Heart right ventricle (tissue), 16 donors: ENCODE measurements at regions not wholly inside any gene's neighbourhood (a gene's known extent, or its start where the extent isn't known, plus 50 kb on each side); places are given as distances from the start of the nearest gene placed in this dataset.

Experiments used
- ATAC-seq, 8 donors: fragments of 200-7000 bp; cut with Tn5 transposase; one replicate each; pipeline ENCODE4 v1.9.1; 2020; ENCODE audit warnings: mild to moderate bottlenecking in 8 of 8, moderate library complexity in 8 of 8, moderate number of reproducible peaks in 1 of 8
- DNase-seq, 2 donors: peaks; one replicate each; pipeline ENCODE4 v3.0.0-alpha.2; 2020
- H3K27ac ChIP-seq, 10 donors: fragments of 200-600 bp; sonication (generic) in 2 of 10; one replicate each; pipeline versions ENCODE4 v1.5.0 to v1.8.0; 2020 to 2022; ENCODE audit warnings: mild to moderate bottlenecking in 3 of 10
- H3K27me3 ChIP-seq, 7 donors: fragments of 200-600 bp; one replicate each; pipeline ENCODE4 v1.8.0; 2021 to 2022; ENCODE audit warnings: mild to moderate bottlenecking in 2 of 7
- H3K36me3 ChIP-seq, 9 donors: fragments of 200-600 bp; sonication (generic) in 1 of 9; one replicate each; pipeline versions ENCODE4 v1.5.0 to v1.8.0; 2020 to 2022; ENCODE audit warnings: mild to moderate bottlenecking in 2 of 9
- H3K4me1 ChIP-seq, 9 donors: fragments of 200-600 bp; sonication (generic) in 1 of 9; one replicate each; pipeline versions ENCODE4 v1.5.0 to v1.8.0; 2020 to 2022; ENCODE audit warnings: mild to moderate bottlenecking in 4 of 9
- H3K4me3 ChIP-seq, 10 donors: fragments of 200-600 bp; sonication (generic) in 2 of 10; one replicate each; pipeline versions ENCODE4 v1.5.0 to v1.8.0; 2020 to 2022; ENCODE audit warnings: mild to moderate bottlenecking in 7 of 10, moderate library complexity in 2 of 10
- H3K9me3 ChIP-seq, 11 donors: fragments of 200-600 bp in 10 of 11; sonication (generic) in 2 of 11; one replicate each; pipeline versions ENCODE4 v1.5.0 to v1.8.0; 2013 to 2022; ENCODE audit warnings: mild to moderate bottlenecking in 2 of 11, control low read depth in 1 of 11, moderate library complexity in 1 of 11
- WGBS, 2 donors: extraction: QIAGEN DNeasy Blood & Tissue Kit; methylation state at CpG; one replicate each; pipeline ENCODE4 v1.1.7; 2013; ENCODE audit warnings: inconsistent platforms in 1 of 2; 5-methylcytosine and 5-hydroxymethylcytosine counted together
- intact Hi-C, 10 donors: fragments of 100-400 bp; cut with DNase I; formaldehyde crosslinking; loops; one replicate each; pipeline versions ENCODE4 v1.11.1 to v1.14.2; 2022
- TF ChIP-seq, protein P1 (sequence below), 9 donors: fragments of 200-600 bp; sonication (generic) in 2 of 9; IDR thresholded peaks; one replicate each; pipeline versions ENCODE4 v1.5.0 to v1.8.0; 2021 to 2022; ENCODE audit warnings: antibody characterized with exemption in 9 of 9, mild to moderate bottlenecking in 5 of 9, moderate library complexity in 1 of 9
- donor health status: Arrhythmogenic right ventricular cardiomyopathy.
- donor health status: ischemic (EF 13 %, LVEDD 7.1; RV severe dilation, severe dysfunction).
- donor health status: healthy with polysubstance abuse.
- donor health status: DM: no; HTN: yes; CAD: no.
- donor health status: DM: no; HTN: no; CAD: no.
- donor health status: ischemic (EF 25% LVEDD 6.9; RV normal size, moderate dysfunction).
- donor health status: ischemic (EF 25% LVEDD 5.7; RV mildly dilated, moderate dysfunction).
- donor health status: healthy.
- donor health status: DM: yes; HTN: yes; CAD: no.
- donor health status: Ischemic cardiomyopathy.
- donor health status: ischemic (EF 35%, LVEDD 5.7; RV mildly dilated, moderate dysfunction).
- donor health status: nonischemic (EF 11% LVEDD 7.7; RV severe dilation, severe dysfunction).
- donor health status: DM: yes; HTN: yes; CAD: no.
- donor health status: PGD.
- donor health status: ischemic (EF 29% LVEDD 5.4; RV normal size, mild dysfunction).
- donor health status: nonischemic (EF 23%, LVEDD 6.1; RV moderate dilation, normal function).

DNA sequence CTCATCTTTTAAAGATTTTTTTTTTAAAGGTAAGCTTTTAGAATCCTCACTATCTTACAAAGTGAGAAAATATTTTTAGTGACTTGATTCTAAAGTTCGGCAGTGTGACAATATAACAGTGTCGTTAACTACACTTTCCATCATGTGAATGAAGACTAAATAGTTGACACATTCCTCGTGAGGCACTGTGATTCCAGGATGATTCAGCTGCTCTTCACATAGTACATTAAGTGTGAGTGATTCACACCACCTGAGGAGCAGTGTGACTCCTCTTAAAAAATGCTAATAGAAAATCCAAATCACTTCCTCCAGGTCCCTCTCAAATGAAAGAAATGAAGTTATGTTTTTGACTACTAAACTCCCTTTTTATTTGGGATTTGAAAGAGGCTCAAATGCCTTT, 589.5 kb downstream of the GABRG2 start:
- H3K4me1 ChIP-seq: no peaks in the 10 kb centered on the region
- H3K27me3 ChIP-seq: no peaks in the 10 kb centered on the region
- H3K4me3 ChIP-seq: no peak overlapping the region
- intact Hi-C loops: no loop called here
- H3K9me3 ChIP-seq: peaks cover 0 to 5% (median 0%) of the 10 kb centered on the region in 11 donors
- DNase-seq (no peak), ATAC-seq (no peak)
- H3K27ac ChIP-seq: no peak overlapping the region
- no peaks in the 10 kb centered on the region for H3K36me3 ChIP-seq
- WGBS, 2 donors: 63 to 66% methylated on average over 3 of the region's 3 CpGs
- TF ChIP-seq, protein P1, sequence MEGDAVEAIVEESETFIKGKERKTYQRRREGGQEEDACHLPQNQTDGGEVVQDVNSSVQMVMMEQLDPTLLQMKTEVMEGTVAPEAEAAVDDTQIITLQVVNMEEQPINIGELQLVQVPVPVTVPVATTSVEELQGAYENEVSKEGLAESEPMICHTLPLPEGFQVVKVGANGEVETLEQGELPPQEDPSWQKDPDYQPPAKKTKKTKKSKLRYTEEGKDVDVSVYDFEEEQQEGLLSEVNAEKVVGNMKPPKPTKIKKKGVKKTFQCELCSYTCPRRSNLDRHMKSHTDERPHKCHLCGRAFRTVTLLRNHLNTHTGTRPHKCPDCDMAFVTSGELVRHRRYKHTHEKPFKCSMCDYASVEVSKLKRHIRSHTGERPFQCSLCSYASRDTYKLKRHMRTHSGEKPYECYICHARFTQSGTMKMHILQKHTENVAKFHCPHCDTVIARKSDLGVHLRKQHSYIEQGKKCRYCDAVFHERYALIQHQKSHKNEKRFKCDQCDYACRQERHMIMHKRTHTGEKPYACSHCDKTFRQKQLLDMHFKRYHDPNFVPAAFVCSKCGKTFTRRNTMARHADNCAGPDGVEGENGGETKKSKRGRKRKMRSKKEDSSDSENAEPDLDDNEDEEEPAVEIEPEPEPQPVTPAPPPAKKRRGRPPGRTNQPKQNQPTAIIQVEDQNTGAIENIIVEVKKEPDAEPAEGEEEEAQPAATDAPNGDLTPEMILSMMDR (IDR thresholded peaks at IDR 0.05): no peak

DNA sequence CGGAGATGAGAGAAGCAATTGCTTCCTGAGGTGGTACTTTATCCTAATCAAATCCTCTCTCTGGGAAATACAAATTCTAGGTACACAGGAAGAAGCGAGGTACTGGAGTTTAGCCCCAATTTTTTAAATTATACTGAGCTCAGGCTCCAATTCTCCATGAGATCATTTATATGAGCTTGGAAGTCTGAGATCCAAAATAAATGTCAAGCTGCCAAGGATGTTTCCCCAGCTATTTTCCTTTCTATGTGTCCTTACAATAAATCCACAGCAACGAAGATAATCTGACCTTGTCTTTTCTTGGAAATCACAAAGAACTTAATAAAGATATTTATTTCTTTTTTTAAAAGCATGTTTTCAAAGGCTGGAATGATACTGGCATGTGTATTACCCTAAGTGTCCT, 597.3 kb downstream of the GABRG2 start:
- Histone ChIP-seq H3K9me3 (no peaks in the 10 kb centered on the region), H3K36me3 (no peaks in the 10 kb centered on the region), H3K27me3 (no peaks in the 10 kb centered on the region), H3K27ac (no peak overlapping the region), H3K4me3 (no peak overlapping the region), H3K4me1 (no peaks in the 10 kb centered on the region)
- 65 to 71% methylated on average over 3 of the region's 3 CpGs for WGBS, 2 donors
- TF ChIP-seq, protein P1 (IDR thresholded peaks at IDR 0.05): no peak
- ATAC-seq (no peak), DNase-seq (no peak)
- intact Hi-C loops: no loop called here

- TF ChIP-seq, protein P1 (IDR thresholded peaks at IDR 0.05): no peak
- DNase-seq: no peak
- intact Hi-C loops: no loop called here
- Histone ChIP-seq H3K27ac (no peak overlapping the region), H3K4me1 (no peaks in the 10 kb centered on the region), H3K27me3 (no peaks in the 10 kb centered on the region), H3K9me3 (no peaks in the 10 kb centered on the region), H3K36me3 (no peaks in the 10 kb centered on the region), H3K4me3 (no peak overlapping the region)
- 53 to 59% methylated on average over 3 of the region's 3 CpGs for WGBS, 2 donors
- ATAC-seq: no peak
These were observed 601.4 kb downstream of the GABRG2 start for GRCh38 chr5:162668926-162669325.

DNA sequence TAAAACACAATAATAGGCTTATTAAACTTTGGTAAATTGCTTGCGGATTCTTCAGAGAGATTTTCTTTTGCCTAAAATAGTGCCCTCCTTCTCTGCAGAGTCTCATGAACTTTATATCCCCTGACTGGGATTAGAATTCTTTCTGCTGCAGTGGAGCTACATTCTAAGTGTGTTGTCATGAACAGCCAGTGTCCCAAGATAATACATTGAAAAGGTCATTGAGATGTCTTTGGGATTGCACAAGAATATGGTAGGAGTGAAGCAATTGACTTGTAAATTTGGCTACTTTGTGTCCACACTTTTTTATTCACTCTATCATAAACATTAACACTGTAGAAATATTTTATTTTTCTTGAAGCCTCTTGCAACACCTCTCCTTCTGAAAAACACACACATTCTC, 604.5 kb downstream of the GABRG2 start:
- intact Hi-C loops: no loop called here
- DNase-seq (no peak), ATAC-seq (peak in 1 of 8 donors; percentile 71)
- H3K27ac ChIP-seq: no peak overlapping the region
- H3K36me3 ChIP-seq: no peaks in the 10 kb centered on the region
- no peaks in the 10 kb centered on the region for H3K27me3 ChIP-seq
- no peaks in the 10 kb centered on the region for H3K9me3 ChIP-seq
- H3K4me1 ChIP-seq: no peaks in the 10 kb centered on the region
- TF ChIP-seq, protein P1 (IDR thresholded peaks at IDR 0.05): no peak
- 79 to 80% methylated on average over 1 of the region's 1 CpG for WGBS, 2 donors
- H3K4me3 ChIP-seq: no peak overlapping the region

- no peak overlapping the region for H3K4me3 ChIP-seq
- no peak overlapping the region for H3K27ac ChIP-seq
- no peaks in the 10 kb centered on the region for H3K27me3 ChIP-seq
- H3K36me3 ChIP-seq: no peaks in the 10 kb centered on the region
- peaks cover 0 to 11% (median 0%) of the 10 kb centered on the region in 11 donors for H3K9me3 ChIP-seq
- H3K4me1 ChIP-seq: no peaks in the 10 kb centered on the region
- intact Hi-C loops: no loop called here
- TF ChIP-seq, protein P1 (IDR thresholded peaks at IDR 0.05): no peak
- WGBS, 2 donors: 68 to 78% methylated on average over 2 of the region's 2 CpGs
- DNase-seq (no peak), ATAC-seq (no peak)
These were observed 615.7 kb downstream of the GABRG2 start for GRCh38 chr5:162683284-162683683.
